GM12874 (cell line): ENCODE measurements at regions not wholly inside any gene's neighbourhood (a gene's known extent, or its start where the extent isn't known, plus 50 kb on each side); places are given as distances from the start of the nearest gene placed in this dataset.

Experiments used
- TF ChIP-seq, protein P1 (sequence below): IDR thresholded peaks from 2 replicates; pipeline ENCODE4 v1.5.1; 2011; ENCODE audit warnings: low read depth, mild to moderate bottlenecking, control low read depth, low read length, moderate library complexity; ENCODE audit not compliant: insufficient read depth

DNA sequence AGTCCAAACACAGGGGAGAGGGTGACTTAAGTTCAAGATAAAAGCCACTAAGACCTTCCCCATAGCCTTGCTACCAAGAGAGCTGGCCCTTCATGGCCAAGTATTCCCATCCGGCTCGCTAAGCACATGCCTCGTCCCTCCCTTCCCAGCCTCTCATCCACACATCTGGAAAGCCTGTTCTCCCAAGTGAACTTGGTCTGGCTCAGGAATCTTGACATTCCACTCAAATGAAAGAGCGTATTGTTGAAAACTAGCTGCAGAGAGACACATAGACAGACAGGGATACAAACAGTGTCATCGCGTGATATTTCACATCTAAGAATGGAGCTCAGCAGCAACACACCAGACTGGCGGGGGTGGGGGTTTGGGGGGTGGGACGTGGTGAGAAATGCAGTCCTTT, 182.8 kb upstream of the FOXQ1 start:
- TF ChIP-seq, protein P1, sequence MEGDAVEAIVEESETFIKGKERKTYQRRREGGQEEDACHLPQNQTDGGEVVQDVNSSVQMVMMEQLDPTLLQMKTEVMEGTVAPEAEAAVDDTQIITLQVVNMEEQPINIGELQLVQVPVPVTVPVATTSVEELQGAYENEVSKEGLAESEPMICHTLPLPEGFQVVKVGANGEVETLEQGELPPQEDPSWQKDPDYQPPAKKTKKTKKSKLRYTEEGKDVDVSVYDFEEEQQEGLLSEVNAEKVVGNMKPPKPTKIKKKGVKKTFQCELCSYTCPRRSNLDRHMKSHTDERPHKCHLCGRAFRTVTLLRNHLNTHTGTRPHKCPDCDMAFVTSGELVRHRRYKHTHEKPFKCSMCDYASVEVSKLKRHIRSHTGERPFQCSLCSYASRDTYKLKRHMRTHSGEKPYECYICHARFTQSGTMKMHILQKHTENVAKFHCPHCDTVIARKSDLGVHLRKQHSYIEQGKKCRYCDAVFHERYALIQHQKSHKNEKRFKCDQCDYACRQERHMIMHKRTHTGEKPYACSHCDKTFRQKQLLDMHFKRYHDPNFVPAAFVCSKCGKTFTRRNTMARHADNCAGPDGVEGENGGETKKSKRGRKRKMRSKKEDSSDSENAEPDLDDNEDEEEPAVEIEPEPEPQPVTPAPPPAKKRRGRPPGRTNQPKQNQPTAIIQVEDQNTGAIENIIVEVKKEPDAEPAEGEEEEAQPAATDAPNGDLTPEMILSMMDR: no peak

DNA sequence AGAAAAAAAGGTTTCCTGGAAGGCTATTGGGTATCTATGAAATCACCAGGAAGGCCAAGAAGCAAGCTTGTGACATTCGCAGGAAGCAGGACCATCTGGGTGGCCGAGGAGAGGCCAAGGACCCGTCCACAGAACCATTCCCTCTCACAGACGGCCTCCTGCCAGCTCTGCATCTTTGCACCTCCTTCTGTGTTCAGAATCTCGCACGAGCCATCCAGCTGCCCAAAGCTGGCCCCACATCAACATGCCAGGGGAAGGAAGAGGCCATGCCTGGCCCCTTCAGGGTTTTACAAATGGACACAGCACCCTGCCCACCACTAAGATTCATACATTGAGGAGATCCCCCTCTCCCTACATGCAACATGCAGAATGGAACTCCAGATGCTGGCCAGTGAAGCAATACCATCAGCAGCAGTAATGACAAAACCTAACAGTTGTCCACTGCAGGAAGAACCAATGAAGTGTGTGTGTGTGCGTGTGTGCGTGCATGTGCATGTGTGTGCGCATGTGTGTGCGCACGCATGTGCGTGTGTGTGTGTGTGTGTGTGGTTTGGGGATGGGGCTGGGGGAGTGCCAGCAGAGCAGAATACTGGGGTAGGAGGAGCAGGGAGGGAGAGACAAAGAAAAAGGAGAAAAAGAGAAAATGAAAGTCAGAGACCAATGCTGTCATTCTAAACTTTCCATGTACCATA, 184.2 kb upstream of the FOXQ1 start:
- TF ChIP-seq, protein P1: no peak

DNA sequence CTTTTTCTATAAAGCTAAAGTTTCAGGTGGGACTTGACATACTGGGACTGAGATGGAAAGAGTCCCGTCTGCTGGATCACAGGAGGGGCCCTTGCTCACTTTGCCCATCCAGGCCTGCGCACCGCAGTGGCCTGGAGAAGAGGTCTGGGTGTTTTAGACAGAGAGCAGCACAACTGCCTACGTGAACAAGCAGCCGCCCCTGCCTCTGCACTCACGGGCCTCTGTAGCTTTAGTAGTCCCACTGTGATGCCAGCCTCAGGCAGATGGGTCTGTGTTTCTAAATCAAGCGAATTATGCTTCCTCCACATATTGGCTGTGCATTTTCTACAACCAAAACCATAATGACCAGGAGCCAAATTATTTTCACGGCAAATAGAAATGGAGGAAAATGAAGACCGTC, 184.8 kb upstream of the FOXQ1 start:
- TF ChIP-seq, protein P1: no peak

DNA sequence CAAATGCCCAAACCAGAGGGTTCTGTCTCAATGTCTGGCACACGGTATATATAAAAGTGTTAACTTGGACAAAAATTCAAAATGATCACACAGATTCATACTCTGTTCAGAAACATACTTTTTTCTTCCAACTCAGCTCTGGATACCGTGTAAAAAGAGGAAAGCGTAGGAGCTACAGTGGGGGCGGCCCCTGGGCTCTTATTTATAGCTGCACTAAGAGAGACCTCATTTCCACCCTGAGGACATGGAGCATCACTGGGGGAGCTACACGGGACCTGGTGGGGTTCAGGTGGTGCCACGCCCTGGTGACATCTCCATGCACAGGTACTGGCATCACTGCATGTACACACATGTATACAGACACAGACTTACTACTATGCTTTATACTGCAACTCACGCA, 185.9 kb upstream of the FOXQ1 start:
- TF ChIP-seq, protein P1: no peak

DNA sequence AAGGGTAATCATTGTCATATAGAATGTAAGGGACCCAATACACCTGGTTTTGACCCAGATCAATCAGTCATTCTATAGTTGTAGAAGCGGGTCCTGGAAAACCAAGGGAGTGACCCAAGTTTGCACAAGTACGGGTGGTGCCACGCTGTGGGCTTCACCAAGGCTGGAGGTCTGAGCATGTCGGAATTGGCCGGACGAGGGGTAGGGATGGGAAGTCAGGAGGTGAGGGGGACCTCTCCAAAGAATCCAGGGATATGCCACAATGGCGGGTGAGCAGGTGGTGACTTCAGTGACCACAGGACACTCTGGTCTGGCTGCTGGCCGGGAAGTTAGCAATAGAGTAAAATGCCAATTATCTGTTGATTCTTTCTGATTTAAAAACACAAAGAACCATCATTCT, 186.6 kb upstream of the FOXQ1 start:
- TF ChIP-seq, protein P1: no peak

DNA sequence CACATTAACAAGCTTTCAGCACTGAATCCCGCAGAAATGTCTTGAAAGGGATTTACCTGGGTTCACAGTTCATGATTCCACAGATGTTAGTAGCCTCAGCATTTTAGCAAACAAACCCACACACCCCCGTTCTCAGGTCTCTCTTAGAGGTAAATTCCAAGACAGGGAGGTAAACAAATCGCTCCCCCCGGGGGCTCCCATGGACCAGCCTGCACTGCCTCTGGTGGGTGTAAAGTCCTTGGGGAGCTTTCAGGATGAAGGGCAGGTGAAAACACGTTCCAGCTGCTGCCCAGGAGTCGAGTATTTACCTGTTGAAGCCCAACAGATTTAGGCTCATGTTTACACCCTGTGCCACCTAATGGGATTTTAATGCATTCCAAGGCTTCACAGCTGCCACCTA, 187.0 kb upstream of the FOXQ1 start:
- TF ChIP-seq, protein P1: no peak

DNA sequence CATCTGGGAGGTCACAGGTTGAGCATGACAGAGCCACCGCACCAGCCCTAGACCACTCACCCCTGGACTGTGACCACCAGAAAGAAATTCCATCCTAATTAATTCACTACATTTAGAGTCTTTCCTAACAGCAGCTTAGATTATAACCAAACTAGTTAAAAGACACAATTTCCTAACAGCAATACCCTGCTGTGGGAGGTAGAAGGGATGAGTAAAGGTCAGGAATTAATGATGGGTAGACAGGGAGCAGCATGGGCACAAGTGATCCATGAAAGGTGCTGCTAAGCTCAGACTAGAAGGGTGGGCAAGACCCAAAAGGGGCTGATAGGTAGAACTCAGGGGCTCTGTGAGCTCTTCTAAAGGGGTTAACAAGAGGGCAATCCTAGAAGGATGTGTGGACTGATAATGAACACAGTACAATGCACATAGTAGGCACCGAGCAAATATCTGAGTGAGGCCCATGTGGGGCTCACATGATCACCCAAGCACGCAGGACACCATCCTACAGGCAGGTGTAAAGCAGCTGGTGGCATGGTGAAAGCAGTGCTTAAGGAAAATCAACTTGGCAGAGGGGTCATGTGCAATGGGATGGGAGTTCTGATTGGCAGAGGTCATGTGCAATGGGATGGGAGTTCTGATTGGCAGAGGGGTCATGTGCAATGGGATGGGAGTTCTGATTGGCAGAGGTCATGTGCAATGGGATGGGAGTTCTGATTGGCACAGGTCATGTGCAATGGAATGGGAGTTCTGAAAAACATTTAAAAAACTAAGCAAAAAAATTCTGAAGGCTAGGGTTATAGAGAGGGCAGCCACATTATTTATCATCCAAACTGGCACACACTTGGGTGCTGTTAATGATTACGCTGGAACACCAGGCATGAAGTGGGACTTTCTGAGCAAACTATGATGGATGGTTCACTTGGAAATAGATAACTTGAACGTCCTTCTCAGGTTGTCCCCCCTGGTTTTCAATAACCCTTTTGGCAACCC, 188.2 kb upstream of the FOXQ1 start:
- TF ChIP-seq, protein P1: no peak
